ENCODE measurements at regions not wholly inside any gene's neighbourhood (a gene's known extent, or its start where the extent isn't known, plus 50 kb on each side); places are given as distances from the start of the nearest gene placed in this dataset.

- TF ChIP-seq, protein P1, sequence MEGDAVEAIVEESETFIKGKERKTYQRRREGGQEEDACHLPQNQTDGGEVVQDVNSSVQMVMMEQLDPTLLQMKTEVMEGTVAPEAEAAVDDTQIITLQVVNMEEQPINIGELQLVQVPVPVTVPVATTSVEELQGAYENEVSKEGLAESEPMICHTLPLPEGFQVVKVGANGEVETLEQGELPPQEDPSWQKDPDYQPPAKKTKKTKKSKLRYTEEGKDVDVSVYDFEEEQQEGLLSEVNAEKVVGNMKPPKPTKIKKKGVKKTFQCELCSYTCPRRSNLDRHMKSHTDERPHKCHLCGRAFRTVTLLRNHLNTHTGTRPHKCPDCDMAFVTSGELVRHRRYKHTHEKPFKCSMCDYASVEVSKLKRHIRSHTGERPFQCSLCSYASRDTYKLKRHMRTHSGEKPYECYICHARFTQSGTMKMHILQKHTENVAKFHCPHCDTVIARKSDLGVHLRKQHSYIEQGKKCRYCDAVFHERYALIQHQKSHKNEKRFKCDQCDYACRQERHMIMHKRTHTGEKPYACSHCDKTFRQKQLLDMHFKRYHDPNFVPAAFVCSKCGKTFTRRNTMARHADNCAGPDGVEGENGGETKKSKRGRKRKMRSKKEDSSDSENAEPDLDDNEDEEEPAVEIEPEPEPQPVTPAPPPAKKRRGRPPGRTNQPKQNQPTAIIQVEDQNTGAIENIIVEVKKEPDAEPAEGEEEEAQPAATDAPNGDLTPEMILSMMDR (conservative IDR thresholded peaks at IDR 0.05; ENCODE audit: low read depth, low read length) = no peak
- no peak for TF ChIP-seq EZH2 (IDR thresholded peaks at IDR 0.05; ENCODE audit: low read length, unreplicated experiment)
- no peak for TF ChIP-seq EZH2phosphoT487 (IDR thresholded peaks at IDR 0.05; ENCODE audit: borderline replicate concordance, low read length)
These were observed 60.9 kb downstream of the TFAP2C start for GRCh38 chr20:56689852-56690485.

Data from PC-3 (cell line).